Sigmoid colon (tissue), 6 donors: ENCODE measurements at regions not wholly inside any gene's neighbourhood (a gene's known extent, or its start where the extent isn't known, plus 50 kb on each side); places are given as distances from the start of the nearest gene placed in this dataset.

Experiments
- DNase-seq: peaks from one replicate; pipeline ENCODE4 v3.0.0-alpha.2; 2019
- H3K27ac ChIP-seq, 4 donors: fragments of 200-600 bp; sonication (generic); one replicate each; pipeline ENCODE4 v1.5.1; 2016 to 2019; ENCODE audit warnings: mild to moderate bottlenecking in 1 of 4
- H3K27me3 ChIP-seq, 3 donors: fragments of 200-600 bp; sonication (generic); one replicate each; pipeline ENCODE4 v1.5.1; 2019; ENCODE audit warnings: mild to moderate bottlenecking in 1 of 3
- H3K36me3 ChIP-seq, 4 donors: fragments of 200-600 bp; sonication (generic); one replicate each; pipeline ENCODE4 v1.5.1; 2016 to 2019
- H3K4me1 ChIP-seq, 4 donors: fragments of 200-600 bp; sonication (generic); one replicate each; pipeline ENCODE4 v1.5.1; 2017 to 2019
- H3K4me3 ChIP-seq, 4 donors: fragments of 200-600 bp; sonication (generic); one replicate each; pipeline ENCODE4 v1.5.1; 2017 to 2019; ENCODE audit warnings: mild to moderate bottlenecking in 2 of 4, moderate library complexity in 1 of 4
- H3K9me3 ChIP-seq, 4 donors: fragments of 200-600 bp in 3 of 4; sonication (generic) in 3 of 4; one replicate each; pipeline versions ENCODE4 v1.5.1 to v1.6.1; 2013 to 2019
- EP300 ChIP-seq, 4 donors: sonication (generic); formaldehyde crosslinking; IDR thresholded peaks; one replicate each; pipeline ENCODE4 v1.6.1; 2017; ENCODE audit warnings: antibody characterized with exemption in 4 of 4
- POLR2A ChIP-seq, 2 donors: fragments of 450-650 bp; IDR thresholded peaks; one replicate each; pipeline ENCODE4 v1.6.1; 2016; ENCODE audit warnings: antibody characterized with exemption in 2 of 2, mild to moderate bottlenecking in 2 of 2, moderate library complexity in 2 of 2
- POLR2AphosphoS5 ChIP-seq, 4 donors: sonication (generic); formaldehyde crosslinking; IDR thresholded peaks; one replicate each; pipeline ENCODE4 v1.6.1; 2017; ENCODE audit warnings: antibody characterized with exemption in 4 of 4
- WGBS, 2 donors: extraction: QIAGEN DNeasy Blood & Tissue Kit; methylation state at CpG; one replicate each; pipeline ENCODE4 v1.1.7; 2013; 5-methylcytosine and 5-hydroxymethylcytosine counted together
- intact Hi-C: fragments of 100-400 bp; cut with DNase I; formaldehyde crosslinking; loops from one replicate; pipeline ENCODE4 v1.15.1; 2023
- TF ChIP-seq, protein P1 (sequence below), 4 experiments: fragments of 450-650 bp in 3 of 4; fragments of 200-600 bp in 1 of 4; IDR thresholded peaks; one replicate each; pipeline ENCODE4 v1.5.1; 2016 to 2019; ENCODE audit warnings: antibody characterized with exemption in 4 of 4, mild to moderate bottlenecking in 3 of 4, moderate library complexity in 2 of 4
- donor health status: healthy with polysubstance abuse.
- donor health status: healthy.

DNA sequence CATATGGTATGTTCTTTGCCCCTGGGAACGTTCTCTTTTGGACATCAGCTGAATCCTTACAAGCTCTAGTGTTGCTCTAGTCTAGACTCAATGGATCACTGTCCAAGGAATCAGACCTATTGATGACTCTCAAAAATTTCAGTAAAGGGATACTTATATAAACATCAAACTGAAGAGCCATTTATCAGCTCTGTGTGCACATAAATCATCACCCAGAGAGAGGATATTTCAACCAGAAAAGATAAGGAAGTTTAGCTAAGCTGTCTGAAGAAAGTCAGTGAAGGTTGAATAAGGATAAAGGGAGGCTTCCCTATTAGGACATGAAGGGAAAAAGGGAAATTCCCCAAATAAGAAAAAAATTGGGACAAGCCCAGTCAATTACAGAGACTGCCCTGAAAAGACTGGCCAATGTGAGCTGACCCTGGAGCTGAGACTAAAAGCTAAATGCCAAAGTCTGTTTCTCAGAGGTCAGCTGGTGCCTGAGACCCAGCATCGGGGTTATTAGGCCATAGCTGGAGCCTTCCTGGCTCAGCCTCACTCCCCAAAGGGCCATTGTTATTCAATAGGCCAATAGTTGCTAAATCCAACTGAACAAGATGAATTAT is 424.1 kb upstream of the THBS1 start:
- Histone ChIP-seq H3K27me3 (no peaks in the 10 kb centered on the region), H3K4me1 (peaks cover 0 to 34% (median 22%) of the 10 kb centered on the region in 4 donors), H3K27ac (peak overlapping the region in 3 of 4 donors; percentile 23 to 47 (median 33)), H3K4me3 (no peak overlapping the region), H3K36me3 (no peaks in the 10 kb centered on the region), H3K9me3 (no peaks in the 10 kb centered on the region)
- 87 to 90% methylated on average over 2 of the region's 2 CpGs for WGBS, 2 donors
- TF ChIP-seq POLR2AphosphoS5 (IDR thresholded peaks at IDR 0.05), result peak in 1 of 4 donors; percentile 19
- TF ChIP-seq EP300 (IDR thresholded peaks at IDR 0.05), result no peak
- intact Hi-C loops, result no loop called here
- DNase-seq, result peak; percentile 64

DNA sequence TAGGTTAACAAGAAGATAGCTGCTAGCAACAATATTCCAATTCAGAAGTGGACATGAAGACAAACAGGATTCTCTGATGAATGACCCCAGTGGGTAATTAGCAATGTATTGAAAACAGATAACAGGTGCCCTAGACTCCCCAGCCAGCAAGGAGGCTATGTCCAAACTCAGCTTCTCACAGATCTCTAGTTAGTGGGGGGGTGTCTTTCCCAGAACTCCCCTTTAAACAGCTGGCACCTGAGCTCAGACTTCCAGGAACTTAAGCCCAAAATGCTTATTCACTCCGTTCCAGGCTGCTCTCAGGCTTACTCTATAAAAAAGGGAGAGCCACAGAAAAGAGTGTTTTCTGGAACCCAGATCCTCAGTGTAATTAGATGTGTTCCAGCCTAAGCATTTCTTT is 423.0 kb upstream of the THBS1 start:
- no peak overlapping the region for H3K4me3 ChIP-seq
- WGBS, 2 donors, result 78 to 84% methylated on average over 1 of the region's 1 CpG
- no peaks in the 10 kb centered on the region for H3K36me3 ChIP-seq
- no peaks in the 10 kb centered on the region for H3K9me3 ChIP-seq
- H3K27ac ChIP-seq, result peak overlapping the region in 2 of 4 donors; percentile 33 to 41
- H3K27me3 ChIP-seq, result no peaks in the 10 kb centered on the region
- TF ChIP-seq POLR2AphosphoS5 (IDR thresholded peaks at IDR 0.05) (no peak), POLR2A (IDR thresholded peaks at IDR 0.05) (no peak), EP300 (IDR thresholded peaks at IDR 0.05) (no peak)
- TF ChIP-seq, protein P1, sequence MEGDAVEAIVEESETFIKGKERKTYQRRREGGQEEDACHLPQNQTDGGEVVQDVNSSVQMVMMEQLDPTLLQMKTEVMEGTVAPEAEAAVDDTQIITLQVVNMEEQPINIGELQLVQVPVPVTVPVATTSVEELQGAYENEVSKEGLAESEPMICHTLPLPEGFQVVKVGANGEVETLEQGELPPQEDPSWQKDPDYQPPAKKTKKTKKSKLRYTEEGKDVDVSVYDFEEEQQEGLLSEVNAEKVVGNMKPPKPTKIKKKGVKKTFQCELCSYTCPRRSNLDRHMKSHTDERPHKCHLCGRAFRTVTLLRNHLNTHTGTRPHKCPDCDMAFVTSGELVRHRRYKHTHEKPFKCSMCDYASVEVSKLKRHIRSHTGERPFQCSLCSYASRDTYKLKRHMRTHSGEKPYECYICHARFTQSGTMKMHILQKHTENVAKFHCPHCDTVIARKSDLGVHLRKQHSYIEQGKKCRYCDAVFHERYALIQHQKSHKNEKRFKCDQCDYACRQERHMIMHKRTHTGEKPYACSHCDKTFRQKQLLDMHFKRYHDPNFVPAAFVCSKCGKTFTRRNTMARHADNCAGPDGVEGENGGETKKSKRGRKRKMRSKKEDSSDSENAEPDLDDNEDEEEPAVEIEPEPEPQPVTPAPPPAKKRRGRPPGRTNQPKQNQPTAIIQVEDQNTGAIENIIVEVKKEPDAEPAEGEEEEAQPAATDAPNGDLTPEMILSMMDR (IDR thresholded peaks at IDR 0.05), result no peak
- H3K4me1 ChIP-seq, result peaks cover 0 to 34% (median 22%) of the 10 kb centered on the region in 4 donors
- intact Hi-C loops, result no loop called here
- no peak for DNase-seq

DNA sequence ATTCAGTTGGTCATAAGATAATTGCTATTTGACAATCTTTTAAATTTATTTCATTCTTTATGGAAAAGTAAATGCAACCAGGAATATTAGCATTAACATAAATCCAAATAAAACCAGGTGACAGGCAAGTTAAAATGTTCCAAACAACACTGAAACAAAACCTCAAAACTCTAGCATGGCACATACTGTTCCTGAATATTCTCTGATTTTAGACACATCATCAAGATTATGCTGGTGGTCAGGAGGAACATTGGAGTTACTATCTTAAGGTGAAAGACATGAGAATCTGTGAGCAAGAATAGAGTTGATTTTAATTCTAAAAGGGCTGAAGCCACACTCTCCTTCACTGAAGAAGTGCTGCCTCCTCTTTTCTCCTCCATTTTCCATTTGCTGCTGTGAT is 421.0 kb upstream of the THBS1 start:
- Histone ChIP-seq H3K9me3 (no peaks in the 10 kb centered on the region), H3K27ac (peak overlapping the region in 2 of 4 donors; percentile 48 to 58), H3K27me3 (no peaks in the 10 kb centered on the region), H3K36me3 (no peaks in the 10 kb centered on the region), H3K4me3 (no peak overlapping the region), H3K4me1 (peaks cover 0 to 22% (median 11%) of the 10 kb centered on the region in 4 donors)
- TF ChIP-seq, protein P1 (IDR thresholded peaks at IDR 0.05), result no peak
- TF ChIP-seq POLR2A (IDR thresholded peaks at IDR 0.05), result no peak
- TF ChIP-seq EP300 (IDR thresholded peaks at IDR 0.05), result no peak
- TF ChIP-seq POLR2AphosphoS5 (IDR thresholded peaks at IDR 0.05), result no peak
- intact Hi-C loops, result no loop called here
- no peak for DNase-seq

DNA sequence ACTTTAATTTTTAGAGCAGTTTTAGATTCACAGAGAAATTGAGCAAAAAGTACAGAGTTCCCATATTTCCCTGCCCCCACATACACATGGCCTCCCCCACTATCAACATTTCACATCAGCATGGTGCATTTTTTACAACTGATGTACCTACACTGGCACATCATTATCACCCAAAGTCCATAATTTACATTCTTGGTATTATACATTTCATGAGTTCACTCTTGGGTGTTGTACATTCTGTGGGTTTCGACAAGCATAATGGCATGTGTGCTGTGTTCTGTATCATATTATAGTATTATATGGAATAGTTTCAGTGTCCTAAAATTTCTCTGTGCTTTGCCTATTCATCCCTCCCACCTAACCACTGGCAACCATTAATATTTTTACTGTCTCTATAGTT is 419.8 kb upstream of the THBS1 start:
- Histone ChIP-seq H3K27ac (no peak overlapping the region), H3K4me3 (no peak overlapping the region), H3K4me1 (peaks cover 0 to 22% (median 9%) of the 10 kb centered on the region in 4 donors), H3K36me3 (no peaks in the 10 kb centered on the region), H3K9me3 (no peaks in the 10 kb centered on the region), H3K27me3 (no peaks in the 10 kb centered on the region)
- intact Hi-C loops, result no loop called here
- WGBS, 2 donors, result 94 to 97% methylated on average over 1 of the region's 1 CpG
- TF ChIP-seq POLR2AphosphoS5 (IDR thresholded peaks at IDR 0.05), result no peak
- TF ChIP-seq POLR2A (IDR thresholded peaks at IDR 0.05), result no peak
- no peak for TF ChIP-seq EP300 (IDR thresholded peaks at IDR 0.05)
- TF ChIP-seq, protein P1 (IDR thresholded peaks at IDR 0.05), result no peak
- no peak for DNase-seq

DNA sequence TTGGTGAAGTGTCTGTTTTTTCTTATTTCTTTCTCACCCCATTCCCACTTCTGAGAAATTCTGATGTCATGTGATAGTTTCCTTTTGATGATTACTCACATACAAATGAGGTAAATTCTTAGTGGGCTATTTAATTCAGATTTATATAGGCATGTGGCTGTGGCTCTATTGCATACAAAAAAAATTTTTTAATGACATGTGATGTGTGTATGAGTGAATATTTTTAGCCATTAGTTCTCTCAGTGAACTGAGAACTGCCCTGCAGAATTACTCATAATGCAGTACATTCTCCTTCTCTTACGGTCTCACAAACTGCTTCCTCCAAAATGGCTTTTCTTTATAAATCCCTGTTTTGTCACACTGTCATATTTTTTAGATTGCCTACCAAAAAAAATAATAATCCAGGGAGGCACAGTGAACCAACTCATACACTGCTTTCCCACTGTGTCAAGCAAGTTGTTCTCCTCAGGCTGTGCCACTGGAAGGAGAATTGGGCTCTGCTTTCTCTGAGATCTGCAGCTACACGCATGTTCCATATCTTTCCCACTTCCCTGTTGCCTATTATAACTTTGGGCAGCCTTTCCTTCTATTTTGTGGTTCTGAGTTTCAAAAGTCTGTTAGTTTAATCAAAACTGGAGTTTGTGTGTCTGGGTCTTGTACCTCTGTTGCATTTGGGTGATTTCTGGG is 415.7 kb upstream of the THBS1 start:
- 86 to 93% methylated on average over 2 of the region's 2 CpGs for WGBS, 2 donors
- no peak for DNase-seq
- peaks cover 0 to 24% (median 14%) of the 10 kb centered on the region in 4 donors for H3K4me1 ChIP-seq
- TF ChIP-seq POLR2AphosphoS5 (IDR thresholded peaks at IDR 0.05), result no peak
- no peak for TF ChIP-seq POLR2A (IDR thresholded peaks at IDR 0.05)
- TF ChIP-seq EP300 (IDR thresholded peaks at IDR 0.05), result no peak
- TF ChIP-seq, protein P1 (IDR thresholded peaks at IDR 0.05), result no peak
- H3K4me3 ChIP-seq, result no peak overlapping the region
- peak overlapping the region in 3 of 4 donors; percentile 61 to 64 (median 62) for H3K27ac ChIP-seq
- intact Hi-C loops, result no loop called here
- no peaks in the 10 kb centered on the region for H3K9me3 ChIP-seq
- no peaks in the 10 kb centered on the region for H3K27me3 ChIP-seq
- H3K36me3 ChIP-seq, result no peaks in the 10 kb centered on the region
